Left colon (tissue), 2 donors: ENCODE measurements at regions not wholly inside any gene's neighbourhood (a gene's known extent, or its start where the extent isn't known, plus 50 kb on each side); places are given as distances from the start of the nearest gene placed in this dataset.

Experiments
- ATAC-seq: fragments of 200-7000 bp; cut with Tn5 transposase; one replicate; pipeline ENCODE4 v1.9.1; 2020; ENCODE audit warnings: mild to moderate bottlenecking, moderate library complexity
- DNase-seq, 2 donors: peaks; one replicate each; pipeline ENCODE4 v3.0.0-alpha.2; 2020
- intact Hi-C, 2 donors: fragments of 100-400 bp; cut with DNase I in 1 of 2; cut with micrococcal nuclease in 1 of 2; formaldehyde crosslinking; loops; one replicate each; pipeline versions ENCODE4 v1.11.2 to v1.14.0; 2022; cut with DNase I, micrococcal nuclease
- donor health status: DM: no; HTN: no; CAD: no.
- donor health status: DM: yes; HTN: yes; CAD: no.

GRCh38 chr6:138550346-138550767 is 51.1 kb upstream of the NHSL1 start:
- DNase-seq: peak; percentile 36 to 71
- peak; percentile 88 for ATAC-seq
- intact Hi-C loops: no loop called here

GRCh38 chr6:138554146-138554545 is 54.9 kb upstream of the NHSL1 start:
- intact Hi-C loops: no loop called here
- ATAC-seq (no peak), DNase-seq (no peak)

GRCh38 chr6:138555421-138555988 is 56.2 kb upstream of the NHSL1 start:
- no peak for ATAC-seq
- intact Hi-C loops: no loop called here

GRCh38 chr6:138557147-138557546 is 57.9 kb upstream of the NHSL1 start:
- DNase-seq: no peak
- intact Hi-C loops: no loop called here
- no peak for ATAC-seq

More at GRCh38 chr6:138555421-138555988, 56.2 kb upstream of the NHSL1 start:
- no peak for DNase-seq

GRCh38 chr6:138559143-138559542 is 59.8 kb upstream of the NHSL1 start:
- ATAC-seq (peak; percentile 17), DNase-seq (no peak)
- intact Hi-C loops: no loop called here

- peak in 1 of 2 donors; percentile 46 for DNase-seq
- intact Hi-C loops: no loop called here
- peak; percentile 93 for ATAC-seq
Measured at GRCh38 chr6:138560130-138560860, 61.0 kb upstream of the NHSL1 start.

- DNase-seq (no peak), ATAC-seq (no peak)
- intact Hi-C loops: no loop called here
Measured at GRCh38 chr6:138562691-138563090, 63.4 kb upstream of the NHSL1 start.

GRCh38 chr6:138563231-138563630 is 63.9 kb upstream of the NHSL1 start:
- intact Hi-C loops: no loop called here
- ATAC-seq (no peak), DNase-seq (no peak)

- intact Hi-C loops: no loop called here
- ATAC-seq (no peak), DNase-seq (no peak)
Measured at GRCh38 chr6:138563650-138564049, 64.4 kb upstream of the NHSL1 start.

- ATAC-seq (no peak), DNase-seq (no peak)
- intact Hi-C loops: no loop called here
Measured at GRCh38 chr6:138564170-138564721, 65.0 kb upstream of the NHSL1 start.

GRCh38 chr6:138567052-138567451 is 67.8 kb upstream of the NHSL1 start:
- DNase-seq (no peak), ATAC-seq (no peak)
- intact Hi-C loops: no loop called here

- intact Hi-C loops: no loop called here
- ATAC-seq (no peak), DNase-seq (no peak)
Measured at GRCh38 chr6:138568997-138569396, 69.7 kb upstream of the NHSL1 start.

- DNase-seq (no peak), ATAC-seq (no peak)
- intact Hi-C loops: no loop called here
Measured at GRCh38 chr6:138569554-138569953, 70.3 kb upstream of the NHSL1 start.

- DNase-seq (no peak), ATAC-seq (no peak)
- intact Hi-C loops: no loop called here
Measured at GRCh38 chr6:138569970-138570724, 70.9 kb upstream of the NHSL1 start.

- no peak for DNase-seq
- no peak for ATAC-seq
- intact Hi-C loops: no loop called here
Measured at GRCh38 chr6:138570725-138571029, 71.4 kb upstream of the NHSL1 start.

- intact Hi-C loops: no loop called here
- no peak for DNase-seq
- ATAC-seq: no peak
Measured at GRCh38 chr6:138571181-138571580, 71.9 kb upstream of the NHSL1 start.

- peak; percentile 25 for ATAC-seq
- DNase-seq: no peak
- intact Hi-C loops: no loop called here
Measured at GRCh38 chr6:138571585-138572166, 72.4 kb upstream of the NHSL1 start.

GRCh38 chr6:138572167-138572875 is 73.0 kb upstream of the NHSL1 start:
- peak; percentile 73 to 88 for DNase-seq
- peak; percentile 97 for ATAC-seq
- intact Hi-C loops: no loop called here

GRCh38 chr6:138572885-138573284 is 73.6 kb upstream of the NHSL1 start:
- ATAC-seq: no peak
- intact Hi-C loops: no loop called here
- DNase-seq: no peak
